GM21360 (cell line): ENCODE measurements at regions not wholly inside any gene's neighbourhood (a gene's known extent, or its start where the extent isn't known, plus 50 kb on each side); places are given as distances from the start of the nearest gene placed in this dataset.
A peak's percentile ranks its signal among the peaks of the same experiment; 100 is the strongest.
"Not testable (repeated sequence)": the region's sequence is repeated elsewhere in the genome, so short reads cannot be mapped to it uniquely, and the experiment has no call there.

ENCODE experiments used
- ATAC-seq: cut with Tn5 transposase; IDR thresholded peaks from one replicate; pipeline ENCODE4 v1.9.1; 2021; ENCODE audit warnings: mild to moderate bottlenecking, moderate library complexity; ENCODE audit not compliant: unreplicated experiment

DNA sequence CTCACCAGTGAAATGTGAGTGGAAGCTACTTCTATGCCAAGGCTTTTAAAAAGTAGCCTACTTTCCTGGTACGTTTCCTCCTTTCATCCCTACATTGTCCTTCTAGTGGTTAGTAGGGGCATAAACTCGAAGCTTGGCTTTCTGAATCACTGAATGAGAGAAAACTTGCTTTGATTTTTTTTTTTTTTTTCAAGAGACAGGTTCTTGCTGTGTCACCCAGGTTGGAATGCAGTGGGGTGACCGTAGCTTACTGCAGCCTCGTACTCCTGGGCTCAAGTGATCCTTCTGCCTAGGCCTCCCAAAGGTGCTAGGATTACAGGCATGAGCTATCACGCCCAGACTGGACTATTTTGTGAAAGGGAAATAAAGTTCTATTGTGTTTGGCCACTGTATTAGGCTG is 89.1 kb upstream of the IGFBP7 start:
- ATAC-seq = no peak

DNA sequence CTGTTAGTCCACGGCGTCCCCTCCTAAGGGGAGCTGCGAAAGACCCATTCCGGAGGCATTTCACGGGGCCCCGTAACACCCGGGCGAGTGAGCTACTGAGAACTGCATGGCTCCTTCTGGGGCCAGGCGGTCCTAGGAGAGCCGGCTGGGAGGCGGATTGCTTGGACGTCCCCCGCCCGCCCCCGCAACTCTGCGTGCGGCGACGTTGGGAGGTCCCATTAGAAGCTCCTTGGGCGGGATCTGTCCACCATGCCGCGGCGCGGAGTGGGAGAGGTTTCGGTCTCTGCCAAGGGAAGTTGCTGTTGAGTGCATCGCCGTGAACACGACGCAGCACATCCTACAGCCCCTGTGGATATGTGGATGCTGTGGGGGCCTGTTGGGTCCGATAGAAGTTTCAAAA is 85.4 kb upstream of the IGFBP7 start:
- ATAC-seq = no peak

DNA sequence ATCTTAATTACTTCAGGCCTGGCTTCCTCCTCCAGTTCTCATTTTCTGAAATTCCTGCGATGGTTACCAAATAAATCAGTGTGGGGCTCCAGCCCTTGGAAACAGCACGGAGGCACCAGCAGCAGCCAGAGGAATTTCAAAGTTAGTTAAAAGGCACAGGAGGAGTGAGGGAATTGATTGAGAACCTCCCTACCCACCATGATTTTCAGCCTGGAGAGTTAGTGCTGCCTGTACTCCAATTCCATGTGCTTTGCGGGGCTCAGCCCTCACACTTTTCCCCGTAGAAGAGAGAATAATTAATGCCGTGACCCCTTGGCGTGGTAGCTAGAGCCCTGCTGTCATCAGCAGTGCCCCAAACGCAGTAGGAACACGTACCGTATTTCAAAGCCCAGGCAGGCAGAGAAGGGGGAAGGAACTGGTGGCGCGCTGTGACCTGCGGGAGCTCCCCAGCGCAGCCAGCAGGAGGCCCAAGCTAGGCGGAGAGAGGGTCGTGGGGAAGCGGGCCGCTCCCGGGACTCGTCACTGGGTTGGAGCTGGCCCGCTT is 84.0 kb upstream of the IGFBP7 start:
- ATAC-seq = no peak

DNA sequence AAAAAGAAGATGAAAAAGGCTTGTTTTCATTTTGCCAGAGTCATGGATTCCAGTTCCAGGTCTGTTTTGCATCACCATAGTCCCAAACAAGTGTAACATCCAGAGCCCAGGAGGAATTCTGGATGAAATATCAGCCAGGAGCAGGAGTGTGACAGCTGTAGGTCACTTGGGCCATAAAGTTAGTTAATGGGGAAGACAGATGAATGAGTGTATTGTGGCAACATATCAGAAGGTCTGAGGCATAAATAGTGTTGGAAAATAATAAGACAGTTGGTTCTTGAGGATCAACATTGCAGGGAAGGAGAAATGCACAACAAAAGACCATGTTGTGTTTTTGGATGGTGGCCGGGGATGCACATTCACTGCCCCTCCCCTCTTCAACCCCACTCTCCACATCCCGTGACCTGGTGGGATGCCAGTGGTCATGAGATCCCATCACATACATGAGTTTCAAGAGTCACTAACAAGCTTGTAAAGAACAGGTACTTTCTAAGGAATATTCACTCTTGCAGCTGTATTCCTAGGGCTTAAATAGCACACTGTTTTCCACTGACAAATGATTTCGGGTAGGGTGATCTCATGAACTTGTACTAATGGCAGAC is 83.1 kb upstream of the IGFBP7 start:
- ATAC-seq = no peak

DNA sequence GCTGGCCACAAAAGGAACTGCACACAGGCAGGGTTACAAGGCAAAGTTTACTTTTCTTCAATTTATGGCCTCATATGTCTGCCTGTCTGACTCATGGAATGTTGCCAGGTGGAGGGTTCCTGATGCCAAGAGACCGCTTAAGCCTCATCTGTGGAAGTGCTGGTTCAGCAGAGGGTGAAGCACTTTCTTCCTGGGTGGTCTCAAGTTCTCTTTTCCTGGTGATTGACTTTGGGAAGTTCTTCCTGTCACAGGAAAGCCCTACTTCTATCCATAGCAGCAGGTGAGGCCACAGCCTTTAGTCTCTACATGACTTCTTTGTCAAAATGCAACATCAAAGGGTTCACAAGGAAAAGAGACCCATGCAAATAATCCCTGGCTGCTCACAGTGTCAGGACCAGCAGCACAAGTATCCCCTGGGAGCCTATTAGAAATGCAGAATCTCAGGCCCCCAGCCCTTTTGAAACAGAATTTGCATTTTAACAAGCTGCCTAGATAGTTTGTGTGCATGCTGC is 81.4 kb upstream of the IGFBP7 start:
- ATAC-seq = no peak

DNA sequence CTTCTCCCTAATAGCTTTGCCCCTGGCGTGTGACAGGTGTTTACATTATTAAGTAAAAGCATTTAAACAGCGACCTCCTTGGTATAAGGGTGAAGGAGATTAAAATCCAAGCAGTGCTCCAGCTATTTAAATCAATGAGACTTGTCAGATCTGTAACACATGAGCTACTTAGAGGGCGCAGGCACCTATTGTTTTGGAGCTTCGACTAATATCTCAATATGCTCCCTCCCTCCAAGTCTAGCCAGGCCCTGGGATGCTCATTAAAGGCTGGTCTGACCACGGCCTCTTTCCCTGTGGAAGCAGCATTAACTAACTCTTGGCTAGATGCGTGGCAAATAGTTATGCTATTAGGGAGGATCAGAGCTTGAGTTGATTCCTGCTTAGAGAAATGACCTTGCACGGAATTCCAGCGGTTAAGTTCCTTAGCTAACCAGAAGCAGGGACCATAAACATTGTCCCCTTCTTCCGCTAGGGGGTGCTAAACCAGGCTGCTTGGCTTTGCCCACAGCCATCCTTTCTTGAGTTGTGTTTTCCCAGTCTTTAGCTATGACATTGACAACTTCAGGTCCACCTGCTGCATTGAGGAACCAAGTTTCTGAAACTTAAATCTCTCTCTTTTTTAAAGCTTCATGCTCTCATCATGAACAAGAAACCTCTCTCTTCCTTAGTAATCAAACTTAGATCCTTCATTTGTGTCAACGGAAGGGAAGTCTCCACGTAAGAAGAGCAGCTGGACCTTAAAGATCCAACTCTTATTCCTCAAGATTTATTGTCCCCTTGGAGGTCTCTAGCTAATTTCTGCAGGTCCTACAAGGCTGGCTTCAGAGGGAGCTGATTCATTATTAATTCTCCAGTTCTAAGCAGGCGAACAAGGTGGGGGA is 80.7 kb upstream of the IGFBP7 start:
- no peak for ATAC-seq

DNA sequence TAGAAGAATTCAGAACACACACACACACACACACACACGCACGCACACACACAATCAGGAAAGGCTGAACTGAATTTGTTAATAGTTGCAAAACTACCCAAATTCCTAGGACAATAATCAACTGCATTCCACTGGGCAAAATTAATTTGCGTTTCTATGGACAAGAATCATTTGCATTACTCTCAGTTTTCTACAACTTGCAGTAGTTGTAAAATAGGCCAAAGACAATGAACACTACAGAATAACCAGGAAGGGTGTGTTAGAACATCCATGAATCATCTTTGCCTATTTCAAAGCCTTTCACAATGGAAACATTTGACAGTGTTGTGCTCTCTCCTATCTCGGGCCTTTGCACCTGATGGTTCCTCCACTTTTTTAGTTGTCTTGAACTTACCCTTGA is 77.1 kb upstream of the IGFBP7 start:
- no peak for ATAC-seq

DNA sequence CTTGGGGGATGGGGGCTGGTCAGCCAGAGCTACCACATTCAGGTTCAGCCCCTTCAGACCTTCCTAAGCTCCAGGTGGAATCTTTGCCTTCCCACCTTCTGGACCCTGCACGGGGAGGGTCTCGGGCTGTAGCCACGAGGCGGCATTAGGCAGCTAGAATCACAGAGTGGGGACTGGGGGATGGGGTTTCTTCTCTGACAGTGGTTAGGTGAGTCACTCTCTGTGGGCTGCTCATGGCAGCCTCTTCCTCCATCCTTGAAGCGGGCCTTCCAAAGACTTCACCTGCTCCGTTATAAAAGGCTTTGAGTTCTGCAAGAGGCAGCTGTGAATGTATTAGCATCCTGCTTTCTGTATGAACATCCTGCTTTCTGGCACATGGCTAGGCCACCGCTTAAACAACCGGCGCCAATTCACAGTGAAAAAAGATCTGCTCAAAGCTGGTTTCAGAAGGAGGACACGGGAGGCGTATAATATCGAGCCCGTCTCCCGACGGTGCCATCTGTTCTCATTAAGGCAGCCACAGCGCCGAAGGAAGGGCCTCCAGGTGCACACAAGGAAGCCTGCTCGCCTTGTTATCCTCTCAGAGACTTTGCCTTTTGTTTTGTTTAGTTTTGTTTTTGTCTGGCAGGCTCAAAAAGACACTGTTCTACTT is 74.3 kb upstream of the IGFBP7 start:
- ATAC-seq = no peak

DNA sequence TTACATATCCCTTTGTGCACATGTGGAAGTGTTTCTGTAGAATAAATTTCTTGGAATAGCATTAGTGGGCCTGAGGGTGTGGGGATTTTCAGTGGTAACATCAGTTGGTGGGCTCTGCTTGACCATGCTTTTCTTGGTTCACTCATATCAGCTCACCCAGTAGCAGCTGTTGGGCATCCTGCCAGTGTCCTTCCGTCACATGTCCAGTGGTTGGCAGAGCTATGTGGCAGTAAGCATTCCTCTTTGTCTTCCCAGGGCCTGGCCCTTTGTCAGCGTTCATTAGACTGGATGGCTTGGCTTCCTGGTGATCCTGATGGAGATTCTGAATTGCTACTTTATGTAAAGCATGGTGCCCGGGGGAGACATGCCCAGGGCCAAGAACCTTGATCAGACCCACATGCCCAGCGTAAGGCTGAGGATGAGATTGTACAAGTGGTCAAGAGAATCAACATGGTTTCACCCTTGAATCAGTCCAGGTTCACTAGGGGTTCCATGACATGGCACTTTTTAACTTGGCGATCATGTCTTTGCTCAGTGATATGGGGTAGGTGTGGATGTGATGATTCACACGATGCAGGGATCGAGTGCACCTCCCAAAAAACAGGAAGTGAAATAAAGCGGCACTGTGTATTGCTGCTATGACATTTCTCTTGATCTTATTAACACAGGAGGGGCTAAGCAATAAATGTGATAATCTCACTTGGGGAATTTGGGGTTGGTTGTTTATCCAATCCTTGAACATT is 72.1 kb upstream of the IGFBP7 start:
- no peak for ATAC-seq

DNA sequence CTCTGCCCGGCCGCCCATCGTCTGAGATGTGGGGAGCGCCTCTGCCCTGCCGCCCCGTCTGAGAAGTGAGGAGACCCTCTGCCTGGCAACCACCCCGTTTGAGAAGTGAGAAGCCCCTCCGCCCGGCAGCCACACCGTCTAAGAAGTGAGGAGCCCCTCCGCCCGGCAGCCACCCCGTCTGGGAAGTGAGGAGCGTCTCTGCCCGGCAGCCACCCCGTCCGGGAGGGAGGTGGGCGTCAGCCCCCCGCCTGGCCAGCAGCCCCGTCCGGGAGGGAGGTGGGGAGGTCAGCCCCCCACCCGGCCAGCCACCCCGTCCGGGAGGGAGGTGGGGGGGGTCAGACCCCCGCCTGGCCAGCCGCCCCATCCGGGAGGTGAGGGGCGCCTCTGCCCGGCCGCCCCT is 63.0 kb upstream of the IGFBP7 start:
- ATAC-seq = not testable (repeated sequence)

DNA sequence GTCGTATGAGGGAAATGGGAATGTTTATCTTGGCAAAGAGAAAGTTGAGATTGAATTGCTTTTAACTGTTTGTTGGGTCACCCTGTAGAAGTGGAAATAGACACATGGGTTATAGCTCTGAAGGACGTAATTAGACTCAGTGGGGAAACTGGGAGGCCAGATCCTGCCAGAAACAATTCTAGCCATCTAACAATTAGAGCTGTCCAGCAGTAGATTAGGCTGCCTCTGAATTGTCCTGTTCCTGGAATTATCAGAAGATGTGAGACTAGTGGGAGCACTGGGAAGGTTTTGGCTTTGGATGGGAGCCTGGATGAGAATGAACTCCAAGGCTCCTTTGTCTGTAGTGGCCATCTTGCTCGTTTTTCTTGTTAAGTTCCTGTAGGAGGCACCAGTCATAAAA is 61.9 kb upstream of the IGFBP7 start:
- no peak for ATAC-seq

DNA sequence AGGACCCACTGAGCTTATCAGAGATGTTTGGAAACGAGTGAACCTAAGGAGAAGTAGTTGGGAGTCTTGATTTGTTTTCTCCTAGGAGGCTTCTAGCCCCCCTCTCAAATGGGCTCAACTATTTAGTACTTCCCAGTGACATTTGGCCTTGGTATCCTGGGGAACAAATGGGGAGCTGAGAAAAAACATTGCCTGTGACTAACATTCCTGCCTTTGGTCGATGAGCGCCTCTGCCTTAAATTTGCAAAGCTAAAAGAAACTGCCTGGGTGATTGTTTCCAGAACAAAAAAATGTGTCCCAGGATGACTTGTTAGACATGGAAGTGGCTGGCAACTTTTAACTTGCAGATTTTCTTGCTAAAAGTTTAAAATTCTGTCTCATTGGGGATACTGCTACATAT is 58.8 kb upstream of the IGFBP7 start:
- no peak for ATAC-seq

DNA sequence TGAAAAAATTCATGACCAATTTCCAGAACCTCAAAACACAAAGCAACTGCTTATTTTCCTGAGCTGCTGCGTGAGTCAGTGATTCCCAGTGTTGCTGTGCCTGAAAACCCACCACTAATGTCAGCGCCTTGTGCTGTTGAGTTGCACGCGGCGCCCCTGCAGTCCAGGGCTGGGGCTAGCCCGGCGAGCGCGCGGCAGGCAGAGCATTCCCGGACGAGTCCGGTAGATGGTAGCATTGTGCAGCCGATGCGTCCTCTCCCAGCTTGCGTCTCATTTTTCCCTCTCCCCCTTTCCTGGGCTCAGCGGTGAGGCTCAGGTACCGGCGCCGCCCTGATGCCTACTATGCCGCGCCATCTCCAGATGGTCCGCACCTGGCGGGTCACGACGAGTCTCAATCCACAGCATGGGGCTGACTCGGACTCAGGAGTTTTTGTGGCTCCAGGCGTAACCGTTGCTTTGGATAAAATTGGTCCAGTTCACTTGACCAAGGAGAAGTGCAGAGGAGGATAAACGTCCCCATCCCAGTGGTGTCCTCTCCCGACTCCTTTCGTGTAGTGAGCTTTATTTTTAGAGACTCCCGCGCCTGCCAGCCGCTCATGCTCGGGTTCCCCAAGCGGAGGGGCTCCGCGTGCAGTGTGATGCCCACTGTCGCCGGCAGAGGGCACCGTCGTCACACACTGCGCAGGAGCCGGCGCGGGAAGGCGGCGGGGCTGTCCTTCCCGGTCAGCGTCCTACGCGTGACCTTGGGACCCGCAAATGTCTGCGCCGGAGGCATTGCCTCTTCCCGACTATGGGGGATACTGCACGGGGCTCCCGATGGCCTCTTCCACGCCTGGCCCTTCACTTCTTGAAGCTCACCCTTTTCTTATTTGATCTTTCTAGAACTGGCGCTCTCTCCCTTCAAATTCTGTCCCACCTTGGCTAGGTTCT is 53.6 kb upstream of the IGFBP7 start:
- ATAC-seq = peak; percentile 99

DNA sequence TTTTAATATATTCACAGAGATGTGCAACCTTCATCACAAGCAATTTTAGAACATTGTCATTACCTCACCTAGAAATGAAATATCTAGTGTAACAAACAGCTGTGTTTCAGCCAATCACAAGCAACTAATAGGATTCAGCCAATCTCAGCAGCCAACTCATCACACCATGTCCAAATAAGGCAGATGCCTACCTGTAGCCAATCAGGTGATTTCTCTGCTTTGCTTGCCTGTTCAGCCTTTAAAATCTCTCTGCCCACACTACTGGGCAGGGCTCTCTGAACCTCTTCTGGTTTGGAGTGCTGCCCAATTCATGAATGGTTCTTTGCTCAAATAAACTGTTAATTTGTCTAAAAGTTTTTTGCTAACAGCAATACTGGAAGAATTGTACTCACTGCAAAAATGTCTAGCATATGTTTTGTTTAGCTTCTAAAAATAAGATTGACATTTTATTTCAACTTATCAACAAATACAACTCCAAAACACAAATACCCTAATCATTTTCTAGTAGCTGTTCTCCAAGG is 52.4 kb upstream of the IGFBP7 start:
- ATAC-seq = no peak
